ENCODE measurements at regions not wholly inside any gene's neighbourhood (a gene's known extent, or its start where the extent isn't known, plus 50 kb on each side); places are given as distances from the start of the nearest gene placed in this dataset.
"Not testable (repeated sequence)": the region's sequence is repeated elsewhere in the genome, so short reads cannot be mapped to it uniquely, and the experiment has no call there.

DNA sequence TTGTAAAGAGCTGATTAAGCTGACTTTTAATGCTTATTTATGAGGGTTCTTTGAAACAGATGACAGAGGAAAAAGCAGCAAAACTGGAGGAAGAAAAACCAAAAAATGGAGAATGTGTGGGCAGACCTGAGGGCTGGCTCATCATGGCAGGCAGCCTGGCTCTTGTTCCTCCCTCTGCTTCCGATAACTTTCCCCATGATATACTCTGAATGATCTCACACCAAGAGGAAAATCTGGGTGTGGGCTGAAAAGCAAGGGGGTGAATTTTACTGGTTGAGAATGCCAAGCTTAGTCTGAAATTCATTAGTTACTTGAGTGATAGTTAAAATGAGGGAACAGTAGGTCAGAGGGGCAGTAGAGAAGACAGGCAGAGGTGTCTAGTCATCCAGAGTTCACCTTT, 330.1 kb upstream of the PRICKLE1 start:
- no peak for DNase-seq (ENCODE audit: low read depth, low spot score)

- no peak for DNase-seq (ENCODE audit: low read depth, low spot score)
Observed at GRCh38 chr12:42918443-42918842, 328.9 kb upstream of the PRICKLE1 start.

DNA sequence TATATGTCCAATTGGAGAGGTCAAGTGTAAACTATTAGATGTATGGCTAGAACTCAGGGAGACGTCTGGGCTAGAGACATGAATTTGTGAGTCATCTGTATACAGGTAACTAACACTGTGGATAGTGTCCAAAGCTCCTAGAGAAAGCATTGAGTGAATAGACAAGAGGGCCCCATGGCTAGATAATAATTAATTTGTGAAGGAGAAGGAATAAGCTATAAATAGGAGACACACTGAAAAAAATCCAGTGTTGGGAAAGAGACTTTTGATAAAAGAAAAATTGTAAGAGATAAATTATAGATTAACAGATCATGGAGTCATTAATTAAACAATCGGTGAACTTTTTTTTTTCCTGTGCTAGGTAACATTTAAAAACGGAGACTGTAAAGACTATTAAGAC, 326.6 kb upstream of the PRICKLE1 start:
- no peak for DNase-seq (ENCODE audit: low read depth, low spot score)

GRCh38 chr12:42915426-42915825, 325.9 kb upstream of the PRICKLE1 start:
- no peak for DNase-seq (ENCODE audit: low read depth, low spot score)

DNA sequence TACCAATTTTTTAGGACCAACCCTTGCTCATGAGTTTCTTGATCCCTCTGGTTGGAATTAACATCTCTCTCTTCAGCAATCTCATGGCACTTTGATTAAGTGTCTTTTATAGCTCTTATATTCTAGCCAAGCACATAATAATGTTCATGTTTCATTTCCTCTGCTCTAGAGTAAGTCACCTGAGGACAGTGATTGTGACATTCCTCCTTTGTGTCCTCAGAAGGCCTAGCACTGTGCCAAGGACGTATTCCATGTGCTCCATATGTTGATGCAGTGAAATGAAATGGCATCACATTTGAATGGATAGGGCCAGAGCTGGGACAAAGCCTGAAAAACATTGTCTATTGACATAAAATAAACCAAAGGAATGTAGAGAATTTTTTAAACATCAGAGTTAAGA, 322.8 kb upstream of the PRICKLE1 start:
- no peak for DNase-seq (ENCODE audit: low read depth, low spot score)

DNA sequence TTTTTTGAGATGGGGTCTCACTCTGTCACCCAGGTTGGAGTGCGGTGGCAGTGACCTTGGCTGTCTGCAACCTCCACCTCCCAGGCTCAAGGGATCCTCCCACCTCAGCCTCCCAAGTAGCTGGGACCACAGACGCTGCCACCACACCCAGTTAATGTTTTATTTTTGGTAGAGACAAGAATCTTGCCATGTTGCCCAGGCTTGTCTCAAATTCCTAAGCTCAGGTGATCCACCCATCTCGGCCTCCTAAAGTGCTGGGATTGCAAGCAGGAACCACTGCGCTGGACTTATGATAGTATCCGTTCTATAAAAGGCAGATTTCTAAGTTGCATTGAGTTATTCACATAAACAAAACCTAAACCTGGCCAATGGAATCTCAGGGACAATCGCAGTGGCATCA, 321.1 kb upstream of the PRICKLE1 start:
- no peak for DNase-seq (ENCODE audit: low read depth, low spot score)

- DNase-seq (ENCODE audit: low read depth, low spot score): no peak
Observed at GRCh38 chr12:42908712-42909111, 319.2 kb upstream of the PRICKLE1 start.

GRCh38 chr12:42906801-42907200, 317.3 kb upstream of the PRICKLE1 start:
- not testable (repeated sequence) for DNase-seq (ENCODE audit: low read depth, low spot score)

DNA sequence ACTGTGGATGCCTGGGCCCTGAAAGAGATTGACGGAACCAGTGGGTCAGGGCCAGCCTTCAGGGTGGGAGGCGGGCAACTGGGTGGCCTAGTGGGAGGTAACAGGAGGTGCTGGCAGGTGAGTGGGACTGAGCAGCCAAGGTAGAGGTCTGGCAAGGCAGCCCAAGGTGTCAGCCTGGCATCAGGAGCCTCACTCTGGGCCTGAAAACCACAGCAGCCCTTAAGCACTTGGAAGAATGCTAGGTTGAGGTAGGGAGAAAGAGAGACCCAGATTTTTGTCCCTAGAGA, 315.8 kb upstream of the PRICKLE1 start:
- no peak for DNase-seq (ENCODE audit: low read depth, low spot score)

GRCh38 chr12:42904683-42905418, 315.3 kb upstream of the PRICKLE1 start:
- DNase-seq (ENCODE audit: low read depth, low spot score): no peak

DNA sequence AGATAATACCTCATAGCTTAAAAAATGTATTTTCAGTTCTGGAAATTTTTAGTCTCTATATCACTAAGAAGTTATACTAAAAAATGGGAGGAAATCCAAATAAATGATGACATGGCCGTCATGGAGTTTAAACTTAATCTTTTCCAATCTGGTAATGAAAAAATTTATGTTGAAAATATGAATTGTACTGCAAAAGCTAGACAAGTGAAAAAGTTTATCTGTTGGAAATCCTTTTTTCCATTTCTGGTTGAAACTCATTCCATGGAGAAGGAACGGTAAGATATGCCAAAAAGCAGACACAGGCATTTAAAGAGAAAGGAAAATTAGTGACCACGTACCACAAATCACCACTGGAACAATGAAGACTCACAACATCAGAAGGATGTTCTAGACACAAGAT, 314.2 kb upstream of the PRICKLE1 start:
- DNase-seq (ENCODE audit: low read depth, low spot score): no peak

GRCh38 chr12:42902001-42902400, 312.5 kb upstream of the PRICKLE1 start:
- no peak for DNase-seq (ENCODE audit: low read depth, low spot score)

DNA sequence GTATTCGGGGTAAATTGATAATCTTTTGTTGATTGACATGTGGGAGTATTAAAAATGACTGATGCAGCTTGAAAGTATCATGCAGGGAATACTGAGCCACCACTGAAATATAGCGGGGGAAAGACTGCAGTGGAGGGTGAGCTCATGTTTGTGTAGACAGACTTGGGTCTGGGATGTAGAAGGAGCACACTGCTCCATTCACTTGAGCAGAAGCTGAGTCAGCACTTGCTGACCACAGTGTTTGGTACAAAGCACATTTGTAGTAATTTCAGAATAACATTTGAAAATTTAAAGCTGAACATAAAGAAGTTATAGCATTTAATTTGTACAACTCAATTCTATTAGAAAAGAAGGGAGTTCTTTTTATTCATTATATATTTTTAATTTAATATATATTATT, 304.3 kb upstream of the PRICKLE1 start:
- no peak for DNase-seq (ENCODE audit: low read depth, low spot score)

GRCh38 chr12:42892702-42893551, 303.4 kb upstream of the PRICKLE1 start:
- no peak for DNase-seq (ENCODE audit: low read depth, low spot score)

- no peak for DNase-seq (ENCODE audit: low read depth, low spot score)
Observed at GRCh38 chr12:42887657-42888056, 298.1 kb upstream of the PRICKLE1 start.

GRCh38 chr12:42886160-42886559, 296.6 kb upstream of the PRICKLE1 start:
- DNase-seq (ENCODE audit: low read depth, low spot score): no peak

DNA sequence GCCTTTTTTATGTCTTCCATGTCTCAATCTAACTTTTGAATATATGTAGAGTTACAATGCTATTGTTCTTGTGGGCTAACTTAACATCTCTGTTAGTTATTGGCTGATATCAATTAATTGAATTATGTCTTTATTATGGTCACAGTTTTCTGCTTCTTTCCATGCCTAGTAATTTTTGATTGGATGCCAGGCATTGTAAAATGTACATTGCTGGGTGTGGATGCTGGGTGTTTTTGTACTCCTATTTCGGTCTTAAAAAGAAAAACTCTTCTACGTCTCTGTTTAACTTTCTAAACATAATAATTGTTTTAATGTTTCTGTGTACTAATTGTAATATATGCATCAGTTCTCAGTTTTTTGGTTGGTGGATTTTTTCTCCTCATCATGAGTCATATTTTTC, 296.1 kb upstream of the PRICKLE1 start:
- DNase-seq (ENCODE audit: low read depth, low spot score): no peak

DNA sequence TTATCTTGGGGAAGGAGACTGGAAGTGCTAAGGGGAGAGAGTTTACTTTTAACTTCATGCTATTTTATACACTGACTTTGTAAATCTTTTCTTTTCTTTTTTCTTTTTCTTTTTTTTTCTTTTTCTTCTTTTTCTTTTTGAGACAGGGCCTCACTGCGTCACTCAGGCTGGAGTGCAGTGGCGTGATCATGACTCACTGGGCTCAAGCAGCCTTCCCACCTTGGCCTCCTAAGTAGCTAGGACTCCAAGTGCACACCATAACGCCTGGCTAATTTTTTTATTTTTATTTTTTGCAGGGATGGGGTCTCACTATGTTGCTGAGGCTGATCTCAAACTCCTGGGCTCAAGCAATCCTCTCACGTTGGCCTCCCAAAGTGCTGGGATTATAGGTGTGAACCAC, 294.6 kb upstream of the PRICKLE1 start:
- no peak for DNase-seq (ENCODE audit: low read depth, low spot score)

GRCh38 chr12:42873401-42873800, 283.9 kb upstream of the PRICKLE1 start:
- DNase-seq (ENCODE audit: low read depth, low spot score): no peak

GRCh38 chr12:42871816-42872215, 282.3 kb upstream of the PRICKLE1 start:
- no peak for DNase-seq (ENCODE audit: low read depth, low spot score)

DNA sequence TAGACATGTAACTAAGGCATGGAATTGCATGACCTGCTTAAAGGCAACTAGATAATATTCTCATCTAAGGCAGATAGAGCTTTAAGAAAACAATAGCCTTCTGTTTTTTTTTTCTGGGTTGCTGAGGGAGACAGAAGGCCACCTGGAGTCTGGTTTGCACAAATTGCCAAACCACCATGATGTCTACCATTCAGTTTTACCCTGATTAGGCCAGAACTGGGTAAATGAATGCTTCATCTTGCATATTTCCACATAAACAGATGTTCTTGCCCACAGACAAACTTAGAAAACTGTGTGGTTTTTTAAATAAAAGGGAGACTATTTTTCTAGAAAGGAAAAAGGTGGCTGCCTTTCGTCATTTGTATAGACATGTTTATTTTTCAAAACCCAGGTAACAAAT, 278.7 kb upstream of the PRICKLE1 start:
- DNase-seq (ENCODE audit: low read depth, low spot score): no peak

DNA sequence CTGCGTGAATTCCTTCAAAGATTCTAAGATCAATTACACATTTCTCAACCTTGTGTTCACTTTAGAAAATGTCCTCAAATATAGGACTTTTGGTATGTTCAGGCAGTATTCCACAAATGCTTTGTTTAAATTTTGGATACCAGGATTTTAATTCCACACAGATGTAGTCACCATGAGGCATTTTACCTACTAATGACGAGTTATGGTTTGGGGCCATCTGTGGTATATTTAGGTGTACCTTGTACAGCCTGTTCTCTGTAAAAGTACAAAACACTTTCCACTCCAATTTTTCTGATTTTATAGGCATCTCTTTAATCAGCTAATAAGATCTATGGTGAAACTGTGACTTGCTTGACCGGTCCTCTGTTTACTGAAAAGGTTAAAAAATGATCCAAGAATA, 275.7 kb upstream of the PRICKLE1 start:
- no peak for DNase-seq (ENCODE audit: low read depth, low spot score)

DNA sequence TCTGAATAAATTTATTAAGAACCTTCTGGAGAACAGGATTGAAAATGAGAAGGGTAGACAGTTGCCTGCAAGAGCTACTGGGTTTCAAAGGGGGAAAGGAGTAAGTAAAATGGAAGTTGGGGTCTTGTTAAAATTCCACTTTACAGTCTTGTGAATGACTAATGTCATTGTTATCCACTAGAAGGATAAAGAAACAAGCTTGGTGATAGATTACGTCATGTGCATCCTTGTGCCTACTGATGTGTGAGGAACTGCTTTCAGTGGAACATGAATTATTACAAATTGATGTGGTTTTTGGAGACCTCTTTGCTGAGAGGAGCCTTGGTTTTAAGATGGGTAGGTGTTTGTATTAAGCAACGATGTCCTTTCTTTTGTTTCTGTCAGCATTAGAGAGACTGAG, 272.5 kb upstream of the PRICKLE1 start:
- no peak for DNase-seq (ENCODE audit: low read depth, low spot score)

Data from brain pericyte (primary cell).